Peyer's patch (tissue), 4 donors: ENCODE measurements at regions not wholly inside any gene's neighbourhood (a gene's known extent, or its start where the extent isn't known, plus 50 kb on each side); places are given as distances from the start of the nearest gene placed in this dataset.

Source experiments
- POLR2A ChIP-seq, 2 donors: fragments of 450-650 bp; IDR thresholded peaks; one replicate each; pipeline ENCODE4 v1.5.1; 2017; ENCODE audit warnings: antibody characterized with exemption in 2 of 2, mild to moderate bottlenecking in 2 of 2, moderate library complexity in 2 of 2
- TF ChIP-seq, protein P1 (sequence below), 6 experiments: fragments of 450-650 bp in 4 of 6; fragments of 200-600 bp in 2 of 6; sonication (generic) in 1 of 6; IDR thresholded peaks; one replicate each; pipeline ENCODE4 v1.5.1; 2017 to 2019; ENCODE audit warnings: antibody characterized with exemption in 6 of 6, mild to moderate bottlenecking in 3 of 6, moderate library complexity in 1 of 6

- TF ChIP-seq, protein P1, sequence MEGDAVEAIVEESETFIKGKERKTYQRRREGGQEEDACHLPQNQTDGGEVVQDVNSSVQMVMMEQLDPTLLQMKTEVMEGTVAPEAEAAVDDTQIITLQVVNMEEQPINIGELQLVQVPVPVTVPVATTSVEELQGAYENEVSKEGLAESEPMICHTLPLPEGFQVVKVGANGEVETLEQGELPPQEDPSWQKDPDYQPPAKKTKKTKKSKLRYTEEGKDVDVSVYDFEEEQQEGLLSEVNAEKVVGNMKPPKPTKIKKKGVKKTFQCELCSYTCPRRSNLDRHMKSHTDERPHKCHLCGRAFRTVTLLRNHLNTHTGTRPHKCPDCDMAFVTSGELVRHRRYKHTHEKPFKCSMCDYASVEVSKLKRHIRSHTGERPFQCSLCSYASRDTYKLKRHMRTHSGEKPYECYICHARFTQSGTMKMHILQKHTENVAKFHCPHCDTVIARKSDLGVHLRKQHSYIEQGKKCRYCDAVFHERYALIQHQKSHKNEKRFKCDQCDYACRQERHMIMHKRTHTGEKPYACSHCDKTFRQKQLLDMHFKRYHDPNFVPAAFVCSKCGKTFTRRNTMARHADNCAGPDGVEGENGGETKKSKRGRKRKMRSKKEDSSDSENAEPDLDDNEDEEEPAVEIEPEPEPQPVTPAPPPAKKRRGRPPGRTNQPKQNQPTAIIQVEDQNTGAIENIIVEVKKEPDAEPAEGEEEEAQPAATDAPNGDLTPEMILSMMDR (IDR thresholded peaks at IDR 0.05) = no peak
- no peak for TF ChIP-seq POLR2A (IDR thresholded peaks at IDR 0.05)
Measured at GRCh38 chr4:185915817-185916216, 103.8 kb upstream of the SORBS2 start.
